Omental fat pad (tissue), 1 donor: ENCODE measurements at regions not wholly inside any gene's neighbourhood (a gene's known extent, or its start where the extent isn't known, plus 50 kb on each side); places are given as distances from the start of the nearest gene placed in this dataset.
"Not testable (repeated sequence)": the region's sequence is repeated elsewhere in the genome, so short reads cannot be mapped to it uniquely, and the experiment has no call there.

Experiments used
- ATAC-seq: fragments of 150-250 bp; one replicate; pipeline ENCODE4 v1.9.1; 2016; ENCODE audit warnings: mild to moderate bottlenecking, moderate library complexity; ENCODE audit not compliant: low FRiP score
- DNase-seq: peaks from one replicate; pipeline ENCODE4 v3.0.0-alpha.2; 2019; ENCODE audit warnings: low spot score

- not testable (repeated sequence) for DNase-seq, ATAC-seq
These were observed 69.5 kb downstream of the NPIPA7 start for GRCh38 chr16:16448423-16448822.

- not testable (repeated sequence) for ATAC-seq, DNase-seq
These were observed 70.8 kb downstream of the NPIPA7 start for GRCh38 chr16:16449712-16450237.

GRCh38 chr16:16451721-16452410 is 72.9 kb downstream of the NPIPA7 start:
- not testable (repeated sequence) for DNase-seq, ATAC-seq

GRCh38 chr16:16458579-16458978 is 79.6 kb downstream of the NPIPA7 start:
- not testable (repeated sequence) for ATAC-seq, DNase-seq

GRCh38 chr16:16463792-16464191 is 84.9 kb downstream of the NPIPA7 start:
- not testable (repeated sequence) for DNase-seq, ATAC-seq

GRCh38 chr16:16488919-16489318 is 110.0 kb downstream of the NPIPA7 start:
- not testable (repeated sequence) for ATAC-seq, DNase-seq

- not testable (repeated sequence) for ATAC-seq
These were observed 110.5 kb downstream of the NPIPA7 start for GRCh38 chr16:16489466-16489865.

GRCh38 chr16:16494114-16494513 is 115.2 kb downstream of the NPIPA7 start:
- not testable (repeated sequence) for ATAC-seq, DNase-seq

More at GRCh38 chr16:16489466-16489865, 110.5 kb downstream of the NPIPA7 start:
- DNase-seq, result not testable (repeated sequence)

GRCh38 chr16:16494998-16495397 is 116.1 kb downstream of the NPIPA7 start:
- not testable (repeated sequence) for ATAC-seq, DNase-seq

- not testable (repeated sequence) for DNase-seq, ATAC-seq
These were observed 120.9 kb downstream of the NPIPA7 start for GRCh38 chr16:16499875-16500274.

- ATAC-seq, DNase-seq: not testable (repeated sequence)
These were observed 128.1 kb downstream of the NPIPA7 start for GRCh38 chr16:16507041-16507440.

GRCh38 chr16:16508344-16508743 is 129.4 kb downstream of the NPIPA7 start:
- not testable (repeated sequence) for ATAC-seq

GRCh38 chr16:16519395-16519794 is 140.5 kb downstream of the NPIPA7 start:
- DNase-seq, ATAC-seq: not testable (repeated sequence)

More at GRCh38 chr16:16508344-16508743, 129.4 kb downstream of the NPIPA7 start:
- not testable (repeated sequence) for DNase-seq

GRCh38 chr16:16521239-16522002 is 142.5 kb downstream of the NPIPA7 start:
- ATAC-seq, result not testable (repeated sequence)

GRCh38 chr16:16526998-16527397 is 148.1 kb downstream of the NPIPA7 start:
- not testable (repeated sequence) for ATAC-seq, DNase-seq

More at GRCh38 chr16:16521239-16522002, 142.5 kb downstream of the NPIPA7 start:
- DNase-seq, result not testable (repeated sequence)

- not testable (repeated sequence) for ATAC-seq, DNase-seq
These were observed 151.8 kb downstream of the NPIPA7 start for GRCh38 chr16:16530744-16531143.

- not testable (repeated sequence) for ATAC-seq, DNase-seq
These were observed 156.6 kb downstream of the NPIPA7 start for GRCh38 chr16:16535565-16535964.

- ATAC-seq, DNase-seq: not testable (repeated sequence)
These were observed 157.2 kb downstream of the NPIPA7 start for GRCh38 chr16:16536151-16536550.

GRCh38 chr16:16549710-16550109 is 170.8 kb downstream of the NPIPA7 start:
- DNase-seq, ATAC-seq: not testable (repeated sequence)

- not testable (repeated sequence) for DNase-seq, ATAC-seq
These were observed 171.9 kb downstream of the NPIPA7 start for GRCh38 chr16:16550824-16551223.
